Neural cell (in vitro differentiated cells): ENCODE measurements at regions not wholly inside any gene's neighbourhood (a gene's known extent, or its start where the extent isn't known, plus 50 kb on each side); places are given as distances from the start of the nearest gene placed in this dataset.

Experiments
- H2AFZ ChIP-seq: fragments of 200-600, 300-800 bp; sonication (generic), shearing (Covaris generic); 2 replicates; pipeline ENCODE4 v1.6.0; 2014; ENCODE audit warnings: low read depth, mild to moderate bottlenecking, antibody characterized with exemption, low read length, moderate library complexity
- H3F3A ChIP-seq: fragments of 200-600 bp; shearing (Covaris generic); 2 replicates; pipeline ENCODE4 v1.6.1; 2016; ENCODE audit warnings: mild to moderate bottlenecking, moderate library complexity, mixed read lengths, antibody characterized with exemption, low read length; ENCODE audit not compliant: insufficient read depth, poor library complexity, severe bottlenecking
- H3K27ac ChIP-seq: fragments of 200-600, 300-800 bp; sonication (generic), shearing (Covaris generic); 2 replicates; pipeline ENCODE4 v1.5.1; 2014; ENCODE audit warnings: mild to moderate bottlenecking, low read length, moderate library complexity
- H3K27me3 ChIP-seq: fragments of 300-800, 200-600 bp; sonication (generic), shearing (Covaris generic); 2 replicates; pipeline ENCODE4 v1.6.0; 2014; ENCODE audit warnings: mild to moderate bottlenecking, low read depth, low read length, moderate library complexity; ENCODE audit not compliant: insufficient read depth
- H3K36me3 ChIP-seq: fragments of 300-800, 200-600 bp; sonication (generic), shearing (Covaris generic); 2 replicates; pipeline ENCODE4 v1.5.1; 2014; ENCODE audit warnings: mild to moderate bottlenecking, antibody characterized with exemption, low read length, moderate library complexity; ENCODE audit not compliant: insufficient read depth
- H3K4me2 ChIP-seq: fragments of 300-800, 200-600 bp; sonication (generic), shearing (Covaris generic); 2 replicates; pipeline ENCODE4 v1.6.0; 2014; ENCODE audit warnings: mild to moderate bottlenecking, low read length
- H3K4me3 ChIP-seq: fragments of 300-800, 200-600 bp; sonication (generic), shearing (Covaris generic); 2 replicates; pipeline ENCODE4 v1.5.1; 2014; ENCODE audit warnings: mild to moderate bottlenecking, low read length, moderate library complexity
- H3K79me2 ChIP-seq: fragments of 200-600 bp; shearing (Covaris generic); replicated peaks from 2 replicates; pipeline ENCODE4 v1.6.0; 2014; ENCODE audit warnings: mild to moderate bottlenecking, low read length, moderate library complexity; ENCODE audit not compliant: insufficient read depth
- H3K9ac ChIP-seq: fragments of 300-800, 200-600 bp; sonication (generic), shearing (Covaris generic); 2 replicates; pipeline ENCODE4 v1.6.1; 2016; ENCODE audit warnings: mild to moderate bottlenecking, low read length, mixed read lengths
- H3K9me2 ChIP-seq: fragments of 200-600 bp; shearing (Covaris generic); 2 replicates; pipeline ENCODE4 v1.6.1; 2016; ENCODE audit warnings: mild to moderate bottlenecking, low read length, mixed read lengths; ENCODE audit not compliant: insufficient read depth
- H3K9me3 ChIP-seq: fragments of 200-600, 300-800 bp; sonication (generic), shearing (Covaris generic); 2 replicates; pipeline ENCODE4 v1.6.1; 2016; ENCODE audit warnings: mild to moderate bottlenecking, mixed run types, low read length, moderate library complexity, mixed read lengths
- H4K20me1 ChIP-seq: fragments of 200-600 bp; shearing (Covaris generic); 2 replicates; pipeline ENCODE4 v1.6.1; 2016; ENCODE audit warnings: mild to moderate bottlenecking, mixed run types; ENCODE audit not compliant: insufficient read depth
- EP300 ChIP-seq: fragments of 450-650 bp; conservative IDR thresholded peaks from 2 replicates; pipeline ENCODE4 v1.6.1; 2014; ENCODE audit warnings: antibody characterized with exemption, mild to moderate bottlenecking, moderate library complexity; ENCODE audit not compliant: poor library complexity, severe bottlenecking
- EZH2 ChIP-seq: fragments of 200-600, 300-800 bp; shearing (Covaris generic), sonication (generic); IDR thresholded peaks from 2 replicates; pipeline ENCODE4 v1.6.1; 2014; ENCODE audit warnings: antibody characterized with exemption, low read length, borderline replicate concordance, mild to moderate bottlenecking; ENCODE audit not compliant: insufficient read depth, poor library complexity, severe bottlenecking
- MXI1 ChIP-seq: fragments of 450-650 bp; conservative IDR thresholded peaks from 2 replicates; pipeline ENCODE4 v1.6.1; 2014; ENCODE audit warnings: antibody characterized with exemption, mild to moderate bottlenecking; ENCODE audit not compliant: poor library complexity, severe bottlenecking
- POLR2AphosphoS5 ChIP-seq: IDR thresholded peaks from 2 replicates; pipeline ENCODE4 v1.6.1; 2012
- RAD21 ChIP-seq: fragments of 450-650 bp; conservative IDR thresholded peaks from 2 replicates; pipeline ENCODE4 v1.6.1; 2014; ENCODE audit warnings: antibody characterized with exemption, mild to moderate bottlenecking, moderate library complexity
- REST ChIP-seq: IDR thresholded peaks from 2 replicates; pipeline ENCODE4 v1.6.1; 2012; ENCODE audit warnings: borderline replicate concordance
- SMC3 ChIP-seq: fragments of 450-650 bp; conservative IDR thresholded peaks from 2 replicates; pipeline ENCODE4 v1.6.1; 2014; ENCODE audit warnings: antibody characterized with exemption, mild to moderate bottlenecking, moderate library complexity; ENCODE audit not compliant: poor library complexity
- TAF1 ChIP-seq: IDR thresholded peaks from 2 replicates; pipeline ENCODE4 v1.6.1; 2012; ENCODE audit warnings: low read depth
- TF ChIP-seq, protein P1 (sequence below): fragments of 450-650 bp; IDR thresholded peaks from 2 replicates; pipeline ENCODE4 v1.5.1; 2014; ENCODE audit warnings: antibody characterized with exemption, mild to moderate bottlenecking, moderate library complexity; ENCODE audit not compliant: poor library complexity, severe bottlenecking

DNA sequence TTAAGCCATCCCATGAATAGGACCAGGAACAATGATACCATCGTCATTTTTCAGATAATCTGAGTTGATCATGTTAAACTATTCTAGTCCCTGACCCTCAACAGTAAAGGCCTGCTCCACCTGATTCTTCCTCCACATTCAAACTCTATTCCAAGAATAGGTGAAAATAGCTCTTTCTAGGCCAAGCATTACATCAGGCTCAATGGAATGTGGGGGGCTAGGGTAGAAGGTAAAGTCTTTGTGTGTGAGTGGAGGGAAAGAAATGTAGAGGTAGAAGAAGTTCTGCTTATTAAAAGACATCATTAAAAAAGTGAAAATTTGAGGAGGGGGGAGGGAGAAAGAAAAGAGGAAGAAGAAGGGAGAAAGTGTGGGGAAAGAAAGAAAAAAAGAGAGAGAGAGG, 653.3 kb upstream of the PKDCC start:
- Histone ChIP-seq H3K4me2 (no peak overlapping the region), H3K36me3 (no peaks in the 10 kb centered on the region), H2AFZ (no peak overlapping the region), H4K20me1 (no peaks in the 10 kb centered on the region), H3F3A (no peaks in the 10 kb centered on the region), H3K27ac (no peak overlapping the region), H3K9me2 (no peaks in the 10 kb centered on the region), H3K79me2 (no peaks in the 10 kb centered on the region), H3K9me3 (no peaks in the 10 kb centered on the region), H3K27me3 (no peaks in the 10 kb centered on the region), H3K9ac (no peak overlapping the region), H3K4me3 (no peak overlapping the region)
- TF ChIP-seq POLR2AphosphoS5: no peak
- no peak for TF ChIP-seq EP300
- TF ChIP-seq REST: no peak
- no peak for TF ChIP-seq MXI1
- TF ChIP-seq TAF1: no peak
- no peak for TF ChIP-seq SMC3
- TF ChIP-seq, protein P1, sequence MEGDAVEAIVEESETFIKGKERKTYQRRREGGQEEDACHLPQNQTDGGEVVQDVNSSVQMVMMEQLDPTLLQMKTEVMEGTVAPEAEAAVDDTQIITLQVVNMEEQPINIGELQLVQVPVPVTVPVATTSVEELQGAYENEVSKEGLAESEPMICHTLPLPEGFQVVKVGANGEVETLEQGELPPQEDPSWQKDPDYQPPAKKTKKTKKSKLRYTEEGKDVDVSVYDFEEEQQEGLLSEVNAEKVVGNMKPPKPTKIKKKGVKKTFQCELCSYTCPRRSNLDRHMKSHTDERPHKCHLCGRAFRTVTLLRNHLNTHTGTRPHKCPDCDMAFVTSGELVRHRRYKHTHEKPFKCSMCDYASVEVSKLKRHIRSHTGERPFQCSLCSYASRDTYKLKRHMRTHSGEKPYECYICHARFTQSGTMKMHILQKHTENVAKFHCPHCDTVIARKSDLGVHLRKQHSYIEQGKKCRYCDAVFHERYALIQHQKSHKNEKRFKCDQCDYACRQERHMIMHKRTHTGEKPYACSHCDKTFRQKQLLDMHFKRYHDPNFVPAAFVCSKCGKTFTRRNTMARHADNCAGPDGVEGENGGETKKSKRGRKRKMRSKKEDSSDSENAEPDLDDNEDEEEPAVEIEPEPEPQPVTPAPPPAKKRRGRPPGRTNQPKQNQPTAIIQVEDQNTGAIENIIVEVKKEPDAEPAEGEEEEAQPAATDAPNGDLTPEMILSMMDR: no peak
- TF ChIP-seq EZH2: no peak

- H3K4me2 ChIP-seq: no peak overlapping the region
- H3K9me2 ChIP-seq: no peaks in the 10 kb centered on the region
- H4K20me1 ChIP-seq: no peaks in the 10 kb centered on the region
- no peaks in the 10 kb centered on the region for H3K36me3 ChIP-seq
- H3K27ac ChIP-seq: no peak overlapping the region
- H3K27me3 ChIP-seq: no peaks in the 10 kb centered on the region
- H3K9me3 ChIP-seq: no peaks in the 10 kb centered on the region
- no peak overlapping the region for H3K9ac ChIP-seq
- no peaks in the 10 kb centered on the region for H3F3A ChIP-seq
- H2AFZ ChIP-seq: no peak overlapping the region
- no peak overlapping the region for H3K4me3 ChIP-seq
- H3K79me2 ChIP-seq: no peaks in the 10 kb centered on the region
- TF ChIP-seq, protein P1: no peak
- TF ChIP-seq TAF1 (no peak), EZH2 (no peak), MXI1 (no peak), RAD21 (no peak), SMC3 (no peak), REST (no peak), POLR2AphosphoS5 (no peak), EP300 (no peak)
Observed at GRCh38 chr2:41395692-41396091, 652.1 kb upstream of the PKDCC start.
